H1 (cell line): ENCODE measurements at regions not wholly inside any gene's neighbourhood (a gene's known extent, or its start where the extent isn't known, plus 50 kb on each side); places are given as distances from the start of the nearest gene placed in this dataset.

ENCODE experiments used
- CTCF ChIA-PET: fragments of 300-600 bp; sonication (Branson Sonifier 250); formaldehyde crosslinking; loops from one replicate; lab custom pipeline; 2021; ENCODE audit not compliant: partially characterized antibody; lab: Charles Lee
- POLR2A ChIA-PET: fragments of 300-600 bp; sonication (Branson Sonifier 250); formaldehyde crosslinking; loops from one replicate; lab custom pipeline; 2021; ENCODE audit warnings: inconsistent platforms; ENCODE audit not compliant: partially characterized antibody; lab: Charles Lee
- DNase-seq, 2 experiments: peaks; one replicate each; pipeline versions ENCODE4 v3.0.0 to v3.0.0-alpha.2; 2010 to 2022; ENCODE audit warnings: low spot score in 2 of 2, low read depth in 1 of 2, mixed read lengths in 1 of 2
- FAIRE-seq: peaks from 2 replicates; lab custom pipeline; 2011; peaks lifted over from hg19 to GRCh38; lab: Jason Lieb, UNC
- H2AFZ ChIP-seq: 2 replicates; pipeline ENCODE4 v1.8.1; 2012; ENCODE audit warnings: low read length, inconsistent platforms
- H2AK5ac ChIP-seq: 2 replicates; pipeline ENCODE4 v1.6.1; 2013; ENCODE audit warnings: low read depth, low read length
- H2BK120ac ChIP-seq: replicated peaks from 2 replicates; pipeline ENCODE3; 2013; ENCODE audit warnings: low read depth, low read length, inconsistent platforms
- H2BK12ac ChIP-seq: 2 replicates; pipeline ENCODE4 v1.6.1; 2013; ENCODE audit warnings: low read depth, low read length
- H2BK15ac ChIP-seq: 2 replicates; pipeline ENCODE4 v1.6.1; 2013; ENCODE audit warnings: low read length
- H2BK20ac ChIP-seq: 2 replicates; pipeline ENCODE4 v1.6.1; 2013; ENCODE audit warnings: low read length
- H2BK5ac ChIP-seq: 2 replicates; pipeline ENCODE4 v1.6.1; 2013; ENCODE audit warnings: low read depth, low read length
- H3K14ac ChIP-seq: 2 replicates; pipeline ENCODE4 v1.6.1; 2013; ENCODE audit warnings: inconsistent platforms; ENCODE audit not compliant: insufficient read length
- H3K18ac ChIP-seq: 2 replicates; pipeline ENCODE4 v1.6.1; 2013; ENCODE audit warnings: low read length; ENCODE audit errors: extremely low read depth
- H3K23ac ChIP-seq: 2 replicates; pipeline ENCODE4 v1.6.1; 2013; ENCODE audit warnings: inconsistent platforms; ENCODE audit not compliant: insufficient read length
- H3K23me2 ChIP-seq: 2 replicates; pipeline ENCODE4 v1.6.1; 2013; ENCODE audit warnings: low read depth, low read length
- H3K27ac ChIP-seq: 2 replicates; pipeline ENCODE4 v1.6.1; 2011; ENCODE audit warnings: low read depth, low read length, inconsistent platforms
- H3K27me3 ChIP-seq, 4 experiments: replicated peaks in 1 of 4; 1 replicate in 1 of 4; 2 replicates in 3 of 4; pipeline versions ENCODE4 v1.6.1 to v1.8.1; 2011 to 2013; ENCODE audit warnings: low read length in 3 of 4, mild to moderate bottlenecking in 3 of 4, inconsistent platforms in 2 of 4, mixed read lengths in 2 of 4, moderate library complexity in 1 of 4; ENCODE audit not compliant: control insufficient read depth in 3 of 4, insufficient read depth in 3 of 4; ENCODE audit errors: extremely low read depth in 1 of 4
- H3K36me3 ChIP-seq, 4 experiments: 2 replicates each; pipeline versions ENCODE4 v1.6.1 to v1.8.1; 2011 to 2013; ENCODE audit warnings: mild to moderate bottlenecking in 4 of 4, low read length in 3 of 4, moderate library complexity in 2 of 4, control low read depth in 1 of 4, inconsistent platforms in 1 of 4; ENCODE audit not compliant: insufficient read depth in 4 of 4, control insufficient read depth in 2 of 4
- H3K4ac ChIP-seq: replicated peaks from 2 replicates; pipeline ENCODE3; 2013; ENCODE audit warnings: low read length, low read depth, mixed read lengths, inconsistent platforms; ENCODE audit not compliant: insufficient read length
- H3K4me1 ChIP-seq, 4 experiments: replicated peaks in 1 of 4; 1 replicate in 1 of 4; 2 replicates in 3 of 4; pipeline versions ENCODE4 v1.6.1 to v1.8.1; 2011 to 2013; ENCODE audit warnings: low read length in 3 of 4, inconsistent platforms in 2 of 4, mixed read lengths in 1 of 4; ENCODE audit not compliant: insufficient read depth in 4 of 4, control insufficient read depth in 3 of 4
- H3K4me2 ChIP-seq, 2 experiments: 2 replicates each; pipeline versions ENCODE4 v1.6.1 to v1.8.1; 2011 to 2013; ENCODE audit warnings: low read depth in 2 of 2, low read length in 2 of 2, control low read depth in 1 of 2, inconsistent platforms in 1 of 2, mild to moderate bottlenecking in 1 of 2; ENCODE audit not compliant: insufficient read depth in 1 of 2
- H3K4me3 ChIP-seq, 4 experiments: fragments of 200-600, 300-600 bp in 1 of 4; sonication (generic), shearing (Covaris generic), sonication (Bioruptor Twin) in 1 of 4; 2 replicates each; pipeline versions ENCODE4 v1.5.1 to v1.8.1; 2011 to 2016; ENCODE audit warnings: low read length in 4 of 4, low read depth in 3 of 4, control low read depth in 2 of 4, inconsistent platforms in 2 of 4, mild to moderate bottlenecking in 2 of 4, mixed read lengths in 1 of 4, moderate library complexity in 1 of 4; ENCODE audit not compliant: insufficient read depth in 2 of 4; ENCODE audit errors: extremely low read depth in 1 of 4
- H3K56ac ChIP-seq: replicated peaks from 2 replicates; pipeline ENCODE3; 2013; ENCODE audit warnings: low read depth, mild to moderate bottlenecking, mixed read lengths, low read length, inconsistent platforms; ENCODE audit not compliant: insufficient read length
- H3K79me1 ChIP-seq: 2 replicates; pipeline ENCODE4 v1.6.1; 2013; ENCODE audit warnings: low read depth, low read length, control low read depth
- H3K79me2 ChIP-seq, 2 experiments: 2 replicates each; pipeline versions ENCODE4 v1.6.1 to v1.8.1; 2012 to 2013; ENCODE audit warnings: low read length in 2 of 2, mild to moderate bottlenecking in 2 of 2, inconsistent platforms in 1 of 2; ENCODE audit not compliant: insufficient read depth in 2 of 2, control insufficient read depth in 1 of 2
- H3K9ac ChIP-seq, 4 experiments: replicated peaks in 1 of 4; 1 replicate in 1 of 4; 2 replicates in 3 of 4; pipeline versions ENCODE4 v1.6.1 to v1.8.1; 2011 to 2013; ENCODE audit warnings: low read depth in 3 of 4, low read length in 3 of 4, control low read depth in 2 of 4, mild to moderate bottlenecking in 2 of 4, moderate library complexity in 2 of 4, inconsistent platforms in 1 of 4; ENCODE audit errors: extremely low read depth in 1 of 4
- H3K9me3 ChIP-seq, 2 experiments: 2 replicates each; pipeline versions ENCODE4 v1.6.1 to v1.8.1; 2012 to 2013; ENCODE audit warnings: mild to moderate bottlenecking in 2 of 2, moderate library complexity in 2 of 2, control low read depth in 1 of 2, inconsistent platforms in 1 of 2, low read depth in 1 of 2, low read length in 1 of 2, mixed read lengths in 1 of 2; ENCODE audit not compliant: insufficient read depth in 2 of 2
- H4K20me1 ChIP-seq, 2 experiments: replicated peaks in 1 of 2; 2 replicates each; pipeline versions ENCODE3 to v1.8.1; 2011 to 2013; ENCODE audit warnings: inconsistent platforms in 2 of 2, low read length in 2 of 2, mild to moderate bottlenecking in 1 of 2; ENCODE audit not compliant: insufficient read depth in 2 of 2, control insufficient read depth in 1 of 2
- H4K5ac ChIP-seq: 2 replicates; pipeline ENCODE4 v1.6.1; 2013; ENCODE audit warnings: low read length, low read depth, mixed read lengths, inconsistent platforms; ENCODE audit not compliant: insufficient read length
- H4K8ac ChIP-seq: 2 replicates; pipeline ENCODE4 v1.8.0; 2013; ENCODE audit warnings: mild to moderate bottlenecking, moderate library complexity, low read length, inconsistent platforms; ENCODE audit not compliant: insufficient read depth; ENCODE audit errors: extremely low read depth
- H4K91ac ChIP-seq: replicated peaks from 2 replicates; pipeline ENCODE3; 2013; ENCODE audit warnings: low read length, mixed read lengths, inconsistent platforms; ENCODE audit not compliant: insufficient read length
- ASH2L ChIP-seq: fragments of 200-600, 300-600 bp; sonication (generic); IDR thresholded peaks from one replicate; pipeline ENCODE4 v1.7.1; 2017; ENCODE audit warnings: low read length
- CEBPB ChIP-seq: IDR thresholded peaks from 2 replicates; pipeline ENCODE4 v1.6.1; 2012; ENCODE audit warnings: low read depth, low read length
- CTCF ChIP-seq, 3 experiments: IDR thresholded peaks; 1 replicate in 2 of 3; 2 replicates in 1 of 3; pipeline versions ENCODE4 v1.5.1 to v1.6.1; 2011; ENCODE audit warnings: low read length in 3 of 3, mild to moderate bottlenecking in 3 of 3, inconsistent platforms in 2 of 3, low read depth in 1 of 3, moderate library complexity in 1 of 3; ENCODE audit not compliant: insufficient read depth in 1 of 3; ENCODE audit errors: control extremely low read depth in 1 of 3
- GABPA ChIP-seq: IDR thresholded peaks from 2 replicates; pipeline ENCODE4 v1.6.1; 2011; ENCODE audit warnings: mild to moderate bottlenecking, low read length, moderate library complexity, borderline replicate concordance; ENCODE audit not compliant: insufficient read depth
- KDM1A ChIP-seq: fragments of 200-600, 300-600 bp; sonication (generic); IDR thresholded peaks from 2 replicates; pipeline ENCODE4 v1.7.1; 2016; ENCODE audit warnings: mild to moderate bottlenecking, low read length, borderline replicate concordance
- KDM5A ChIP-seq: fragments of 200-600 bp; IDR thresholded peaks from 2 replicates; pipeline ENCODE4 v1.7.1; 2012; ENCODE audit warnings: mild to moderate bottlenecking, low read length, inconsistent platforms, mixed read lengths
- NANOG ChIP-seq: IDR thresholded peaks from 2 replicates; pipeline ENCODE4 v1.6.1; 2011; ENCODE audit warnings: low read length, low read depth, mild to moderate bottlenecking, inconsistent platforms; ENCODE audit not compliant: insufficient read depth, poor library complexity, severe bottlenecking
- SAP30 ChIP-seq: fragments of 300-600 bp; sonication (generic); IDR thresholded peaks from 2 replicates; pipeline ENCODE4 v1.7.1; 2012; ENCODE audit warnings: low read length, moderate library complexity, mild to moderate bottlenecking, inconsistent platforms; ENCODE audit not compliant: insufficient read depth, insufficient replicate concordance
- SIN3A ChIP-seq, 2 experiments: IDR thresholded peaks in 1 of 2; conservative IDR thresholded peaks in 1 of 2; 2 replicates each; pipeline ENCODE4 v1.6.1; 2011 to 2012; ENCODE audit warnings: low read length in 2 of 2, improper control_type of control experiment in 1 of 2, low read depth in 1 of 2, mild to moderate bottlenecking in 1 of 2
- SIRT6 ChIP-seq: IDR thresholded peaks from one replicate; pipeline ENCODE4 v1.7.1; 2012; ENCODE audit warnings: low read length, inconsistent platforms
- SUZ12 ChIP-seq: fragments of 200-600 bp; sonication (generic); IDR thresholded peaks from 2 replicates; pipeline ENCODE4 v1.6.1; 2012; ENCODE audit warnings: mild to moderate bottlenecking, inconsistent platforms, low read length, moderate library complexity, mixed read lengths
- TAF1 ChIP-seq: IDR thresholded peaks from 2 replicates; pipeline ENCODE4 v1.6.1; 2011; ENCODE audit warnings: mild to moderate bottlenecking, low read depth, low read length
- TEAD4 ChIP-seq: IDR thresholded peaks from 2 replicates; pipeline ENCODE4 v1.6.1; 2012; ENCODE audit warnings: low read depth, low read length, inconsistent platforms, mixed read lengths
- WGBS, 2 experiments: shearing (Covaris generic) in 1 of 2; methylation state at CpG; one replicate each; pipeline versions ENCODE4 v1.1.6 to v1.1.7; 2013 to 2015; ENCODE audit warnings: low lambda C conversion rate in 2 of 2, mixed read lengths in 2 of 2, inconsistent platforms in 1 of 2, low coverage in 1 of 2, missing lambda C conversion rate in 1 of 2; ENCODE audit not compliant: insufficient replicate concordance in 2 of 2, insufficient coverage in 1 of 2, insufficient read length in 1 of 2; ENCODE audit errors: extremely low coverage in 1 of 2, missing lambda C conversion rate in 1 of 2; 5-methylcytosine and 5-hydroxymethylcytosine counted together

GRCh38 chr2:149782572-149782971, 195.0 kb upstream of the MMADHC start:
- H3K56ac ChIP-seq, result no peak overlapping the region
- H4K8ac ChIP-seq, result no peak overlapping the region
- H3K4me2 ChIP-seq, result no peak overlapping the region
- no peaks in the 10 kb centered on the region for H3K79me2 ChIP-seq
- H3K27me3 ChIP-seq, result no peaks in the 10 kb centered on the region
- WGBS, 2 experiments, result 100% methylated on average over 1 of the region's 1 CpG
- H3K79me1 ChIP-seq, result no peaks in the 10 kb centered on the region
- no peaks in the 10 kb centered on the region for H3K9me3 ChIP-seq
- no peak overlapping the region for H3K23ac ChIP-seq
- FAIRE-seq (no peak), DNase-seq (no peak)
- H4K91ac ChIP-seq, result no peak overlapping the region
- no peak overlapping the region for H3K14ac ChIP-seq
- H3K36me3 ChIP-seq, result no peaks in the 10 kb centered on the region
- H3K4me1 ChIP-seq, result no peaks in the 10 kb centered on the region
- H2BK12ac ChIP-seq, result no peak overlapping the region
- no peaks in the 10 kb centered on the region for H4K20me1 ChIP-seq
- H2BK120ac ChIP-seq, result no peak overlapping the region
- H2BK15ac ChIP-seq, result no peak overlapping the region
- no peak overlapping the region for H3K27ac ChIP-seq
- H3K4ac ChIP-seq, result no peak overlapping the region
- CTCF ChIA-PET, result no interaction called here
- no peak overlapping the region for H2AFZ ChIP-seq
- no peak overlapping the region for H2BK5ac ChIP-seq
- POLR2A ChIA-PET, result no interaction called here
- H3K18ac ChIP-seq, result no peak overlapping the region
- H2AK5ac ChIP-seq, result no peak overlapping the region
- no peak overlapping the region for H3K4me3 ChIP-seq
- no peaks in the 10 kb centered on the region for H3K23me2 ChIP-seq
- H4K5ac ChIP-seq, result no peak overlapping the region
- no peak overlapping the region for H2BK20ac ChIP-seq
- no peak overlapping the region for H3K9ac ChIP-seq
- TF ChIP-seq NANOG, result no peak
- no peak for TF ChIP-seq SIN3A (conservative IDR thresholded peaks at IDR 0.05 in 1 of 2, IDR thresholded peaks at IDR 0.05 in 1 of 2; ENCODE audit: low read depth in 1 of 2, low read length in 2 of 2)
- TF ChIP-seq ASH2L, result no peak
- TF ChIP-seq GABPA, result no peak
- TF ChIP-seq KDM1A, result no peak
- no peak for TF ChIP-seq SAP30
- no peak for TF ChIP-seq CEBPB
- no peak for TF ChIP-seq TEAD4
- TF ChIP-seq SIRT6, result no peak
- TF ChIP-seq KDM5A, result no peak
- TF ChIP-seq CTCF (IDR thresholded peaks at IDR 0.05; ENCODE audit: control extremely low read depth in 1 of 3, insufficient read depth in 1 of 3, low read depth in 1 of 3, low read length in 3 of 3), result no peak
- no peak for TF ChIP-seq SUZ12
- no peak for TF ChIP-seq TAF1
